ENCODE measurements at regions not wholly inside any gene's neighbourhood (a gene's known extent, or its start where the extent isn't known, plus 50 kb on each side); places are given as distances from the start of the nearest gene placed in this dataset.

DNA sequence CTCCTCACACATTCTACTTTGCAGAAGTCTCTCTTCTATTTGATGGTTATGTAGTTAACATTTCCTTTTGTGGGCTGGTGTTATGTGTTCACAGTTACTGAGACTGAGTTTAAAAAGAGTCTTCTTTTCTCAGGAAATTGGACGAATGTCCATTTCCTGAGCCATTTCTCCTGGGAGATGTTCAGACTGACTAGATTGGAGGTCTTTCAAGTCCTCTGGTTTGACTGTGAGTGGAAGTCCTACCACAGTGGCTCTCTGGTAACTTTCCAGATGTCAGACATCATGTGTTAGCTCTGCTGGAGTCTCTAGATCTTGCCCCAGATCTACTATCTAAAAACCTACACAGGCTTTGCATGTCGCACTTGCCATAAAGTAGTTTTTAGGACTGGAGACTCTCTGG, 116.0 kb downstream of the GALR1 start:
- TF ChIP-seq, protein P1, sequence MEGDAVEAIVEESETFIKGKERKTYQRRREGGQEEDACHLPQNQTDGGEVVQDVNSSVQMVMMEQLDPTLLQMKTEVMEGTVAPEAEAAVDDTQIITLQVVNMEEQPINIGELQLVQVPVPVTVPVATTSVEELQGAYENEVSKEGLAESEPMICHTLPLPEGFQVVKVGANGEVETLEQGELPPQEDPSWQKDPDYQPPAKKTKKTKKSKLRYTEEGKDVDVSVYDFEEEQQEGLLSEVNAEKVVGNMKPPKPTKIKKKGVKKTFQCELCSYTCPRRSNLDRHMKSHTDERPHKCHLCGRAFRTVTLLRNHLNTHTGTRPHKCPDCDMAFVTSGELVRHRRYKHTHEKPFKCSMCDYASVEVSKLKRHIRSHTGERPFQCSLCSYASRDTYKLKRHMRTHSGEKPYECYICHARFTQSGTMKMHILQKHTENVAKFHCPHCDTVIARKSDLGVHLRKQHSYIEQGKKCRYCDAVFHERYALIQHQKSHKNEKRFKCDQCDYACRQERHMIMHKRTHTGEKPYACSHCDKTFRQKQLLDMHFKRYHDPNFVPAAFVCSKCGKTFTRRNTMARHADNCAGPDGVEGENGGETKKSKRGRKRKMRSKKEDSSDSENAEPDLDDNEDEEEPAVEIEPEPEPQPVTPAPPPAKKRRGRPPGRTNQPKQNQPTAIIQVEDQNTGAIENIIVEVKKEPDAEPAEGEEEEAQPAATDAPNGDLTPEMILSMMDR (IDR thresholded peaks at IDR 0.05) = no peak
- TF ChIP-seq POLR2A (IDR thresholded peaks at IDR 0.05) = no peak

All from heart left ventricle (tissue), 13 donors.